ENCODE measurements at regions not wholly inside any gene's neighbourhood (a gene's known extent, or its start where the extent isn't known, plus 50 kb on each side); places are given as distances from the start of the nearest gene placed in this dataset.
A peak's percentile ranks its signal among the peaks of the same experiment; 100 is the strongest.

DNA sequence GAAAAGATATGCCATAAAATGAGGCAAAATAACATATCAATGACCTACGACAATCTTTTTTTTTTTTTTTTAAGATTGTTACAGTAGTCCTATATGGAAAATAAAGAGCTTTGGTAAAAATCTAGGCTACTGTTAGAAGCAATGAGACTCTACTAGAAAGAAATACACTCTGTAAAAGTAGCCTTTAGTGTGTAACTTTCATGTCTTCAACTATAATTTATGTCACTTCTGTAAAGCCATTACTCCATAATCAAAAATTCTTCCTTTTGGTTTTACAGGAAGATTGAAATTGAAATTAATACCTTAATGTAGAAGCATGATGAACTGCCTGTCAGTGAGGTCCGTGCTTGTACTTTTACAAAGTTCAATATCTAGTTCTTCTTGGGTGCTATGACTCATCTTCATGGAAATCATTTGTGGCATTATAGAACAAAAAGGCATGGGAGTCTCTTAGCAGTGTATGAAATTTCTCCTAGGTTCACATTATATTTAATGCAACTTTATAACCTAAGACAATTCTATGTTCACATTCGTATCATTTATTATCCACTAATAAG lies 1393.1 kb downstream of the EFNA5 start:
- TF ChIP-seq USF1 (IDR thresholded peaks at IDR 0.05), result no peak
- no peak for TF ChIP-seq EP300 (IDR thresholded peaks at IDR 0.05; ENCODE audit: borderline replicate concordance)
- TF ChIP-seq TAF1 (IDR thresholded peaks at IDR 0.05; ENCODE audit: low read depth), result no peak
- TF ChIP-seq CEBPB (IDR thresholded peaks at IDR 0.05), result no peak
- TF ChIP-seq, protein P1, sequence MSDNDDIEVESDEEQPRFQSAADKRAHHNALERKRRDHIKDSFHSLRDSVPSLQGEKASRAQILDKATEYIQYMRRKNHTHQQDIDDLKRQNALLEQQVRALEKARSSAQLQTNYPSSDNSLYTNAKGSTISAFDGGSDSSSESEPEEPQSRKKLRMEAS (IDR thresholded peaks at IDR 0.05), result no peak
- no peak for TF ChIP-seq TCF12 (IDR thresholded peaks at IDR 0.05; ENCODE audit: low read depth)
- TF ChIP-seq CREB1 (IDR thresholded peaks at IDR 0.05; ENCODE audit: low read depth), result no peak
- TF ChIP-seq, protein P2, sequence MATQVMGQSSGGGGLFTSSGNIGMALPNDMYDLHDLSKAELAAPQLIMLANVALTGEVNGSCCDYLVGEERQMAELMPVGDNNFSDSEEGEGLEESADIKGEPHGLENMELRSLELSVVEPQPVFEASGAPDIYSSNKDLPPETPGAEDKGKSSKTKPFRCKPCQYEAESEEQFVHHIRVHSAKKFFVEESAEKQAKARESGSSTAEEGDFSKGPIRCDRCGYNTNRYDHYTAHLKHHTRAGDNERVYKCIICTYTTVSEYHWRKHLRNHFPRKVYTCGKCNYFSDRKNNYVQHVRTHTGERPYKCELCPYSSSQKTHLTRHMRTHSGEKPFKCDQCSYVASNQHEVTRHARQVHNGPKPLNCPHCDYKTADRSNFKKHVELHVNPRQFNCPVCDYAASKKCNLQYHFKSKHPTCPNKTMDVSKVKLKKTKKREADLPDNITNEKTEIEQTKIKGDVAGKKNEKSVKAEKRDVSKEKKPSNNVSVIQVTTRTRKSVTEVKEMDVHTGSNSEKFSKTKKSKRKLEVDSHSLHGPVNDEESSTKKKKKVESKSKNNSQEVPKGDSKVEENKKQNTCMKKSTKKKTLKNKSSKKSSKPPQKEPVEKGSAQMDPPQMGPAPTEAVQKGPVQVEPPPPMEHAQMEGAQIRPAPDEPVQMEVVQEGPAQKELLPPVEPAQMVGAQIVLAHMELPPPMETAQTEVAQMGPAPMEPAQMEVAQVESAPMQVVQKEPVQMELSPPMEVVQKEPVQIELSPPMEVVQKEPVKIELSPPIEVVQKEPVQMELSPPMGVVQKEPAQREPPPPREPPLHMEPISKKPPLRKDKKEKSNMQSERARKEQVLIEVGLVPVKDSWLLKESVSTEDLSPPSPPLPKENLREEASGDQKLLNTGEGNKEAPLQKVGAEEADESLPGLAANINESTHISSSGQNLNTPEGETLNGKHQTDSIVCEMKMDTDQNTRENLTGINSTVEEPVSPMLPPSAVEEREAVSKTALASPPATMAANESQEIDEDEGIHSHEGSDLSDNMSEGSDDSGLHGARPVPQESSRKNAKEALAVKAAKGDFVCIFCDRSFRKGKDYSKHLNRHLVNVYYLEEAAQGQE (IDR thresholded peaks at IDR 0.05; ENCODE audit: low read depth), result no peak
- no peak for TF ChIP-seq ZBTB7A (IDR thresholded peaks at IDR 0.05; ENCODE audit: low read depth)

DNA sequence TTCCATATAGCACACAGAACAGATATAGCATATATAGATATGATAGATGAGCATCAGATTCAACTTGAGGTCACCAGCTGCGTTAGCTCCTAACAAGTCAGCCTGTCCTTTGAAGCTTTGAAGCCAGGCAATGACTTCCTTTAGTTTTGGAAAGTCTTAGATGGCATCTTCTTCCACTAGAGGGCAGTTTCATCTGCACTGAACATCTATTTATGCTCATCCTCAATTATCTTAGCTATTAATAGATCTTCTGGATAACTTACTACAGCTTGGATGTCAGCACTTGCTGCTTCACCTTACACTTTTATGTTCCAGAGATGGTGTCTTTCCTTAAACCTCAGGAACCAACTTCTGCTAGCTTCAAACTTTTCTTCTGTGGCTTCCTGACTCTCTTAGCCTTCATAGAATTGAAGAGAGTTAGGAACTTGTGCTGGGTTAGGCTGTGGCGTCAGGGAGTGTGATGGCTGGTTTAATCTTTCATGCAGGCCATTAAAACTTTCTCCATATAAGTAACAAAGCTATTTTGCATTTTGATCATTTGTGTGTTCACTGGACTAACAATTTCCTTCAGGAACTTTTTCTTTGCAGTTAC lies 1401.4 kb downstream of the EFNA5 start:
- TF ChIP-seq, protein P1 (IDR thresholded peaks at IDR 0.05), result no peak
- TF ChIP-seq EGR1 (IDR thresholded peaks at IDR 0.05) (no peak), RAD21 (IDR thresholded peaks at IDR 0.05; ENCODE audit: low read depth) (peak; percentile 41)

GRCh38 chr5:106267256-106267655 lies 1403.5 kb downstream of the EFNA5 start:
- TF ChIP-seq USF1 (IDR thresholded peaks at IDR 0.05) (no peak), EP300 (IDR thresholded peaks at IDR 0.05; ENCODE audit: borderline replicate concordance) (no peak), EGR1 (IDR thresholded peaks at IDR 0.05) (no peak), RAD21 (IDR thresholded peaks at IDR 0.05; ENCODE audit: low read depth) (no peak), CEBPB (IDR thresholded peaks at IDR 0.05) (no peak), YY1 (IDR thresholded peaks at IDR 0.05; ENCODE audit: low read depth) (no peak)
- TF ChIP-seq, protein P2 (IDR thresholded peaks at IDR 0.05; ENCODE audit: low read depth), result no peak

- TF ChIP-seq, protein P2 (IDR thresholded peaks at IDR 0.05; ENCODE audit: low read depth), result no peak
- TF ChIP-seq CREB1 (IDR thresholded peaks at IDR 0.05; ENCODE audit: low read depth) (no peak), CEBPB (IDR thresholded peaks at IDR 0.05) (no peak), YY1 (IDR thresholded peaks at IDR 0.05; ENCODE audit: low read depth) (no peak), USF1 (IDR thresholded peaks at IDR 0.05) (no peak), ZBTB7A (IDR thresholded peaks at IDR 0.05; ENCODE audit: low read depth) (no peak), EGR1 (IDR thresholded peaks at IDR 0.05) (no peak), EP300 (IDR thresholded peaks at IDR 0.05; ENCODE audit: borderline replicate concordance) (no peak), TCF12 (IDR thresholded peaks at IDR 0.05; ENCODE audit: low read depth) (no peak), FOXM1 (IDR thresholded peaks at IDR 0.05; ENCODE audit: borderline replicate concordance, low read depth) (no peak), NFIC (IDR thresholded peaks at IDR 0.05) (no peak), RAD21 (IDR thresholded peaks at IDR 0.05; ENCODE audit: low read depth) (no peak), TEAD4 (IDR thresholded peaks at IDR 0.05) (no peak), TAF1 (IDR thresholded peaks at IDR 0.05; ENCODE audit: low read depth) (no peak)
- TF ChIP-seq, protein P1 (IDR thresholded peaks at IDR 0.05), result no peak
Observed at GRCh38 chr5:106262395-106262794, 1408.3 kb downstream of the EFNA5 start.
